ENCODE measurements at regions not wholly inside any gene's neighbourhood (a gene's known extent, or its start where the extent isn't known, plus 50 kb on each side); places are given as distances from the start of the nearest gene placed in this dataset.

DNA sequence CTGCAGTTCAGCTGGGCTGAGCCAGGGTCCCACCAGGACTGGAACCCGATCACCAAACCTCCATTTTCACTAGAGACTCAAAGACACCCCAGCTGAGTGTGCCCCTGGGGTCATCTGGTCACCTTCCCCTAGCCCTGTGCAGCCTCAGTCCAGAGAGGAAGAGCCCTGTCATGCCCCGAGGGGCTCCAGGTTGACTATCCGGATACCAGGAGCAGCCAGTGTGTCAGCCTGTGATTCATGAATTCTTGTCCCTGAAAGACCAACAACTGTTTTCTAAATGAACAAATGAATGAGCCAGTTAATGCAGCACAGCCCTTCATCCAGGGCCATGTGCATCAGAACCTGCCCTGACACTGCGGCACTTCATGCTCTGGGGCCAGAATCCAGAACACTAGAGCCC lies 201.9 kb upstream of the TCERG1L start:
- Mint-ChIP-seq H3K9me3 (peaks cover 4 to 17% of the 10 kb centered on the region in 2 donors), H3K27ac (no peak overlapping the region), H3K4me3 (no peak overlapping the region), H3K4me1 (no peaks in the 10 kb centered on the region), H3K27me3 (peaks cover 17% of the 10 kb centered on the region)
- ATAC-seq (no peak), DNase-seq (no peak)

DNA sequence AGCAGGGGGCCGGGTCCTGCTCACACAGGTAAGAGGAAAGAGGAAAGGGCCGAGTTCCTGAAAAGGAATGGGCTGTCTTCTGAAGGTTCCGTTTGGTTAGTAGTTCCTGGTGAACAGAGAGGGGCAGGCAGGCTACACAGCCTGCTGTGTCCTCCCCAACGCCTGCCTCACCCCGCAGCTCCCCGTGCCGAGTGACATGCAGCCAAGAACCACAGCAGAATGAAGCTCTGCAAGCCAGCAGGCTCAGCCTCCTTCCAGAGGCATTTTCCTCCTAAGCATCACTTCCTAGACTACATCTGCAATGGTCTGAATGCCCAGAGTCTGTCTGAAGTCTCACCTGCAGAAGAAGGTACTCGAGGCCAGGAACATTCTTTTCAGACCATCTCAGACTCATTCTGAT lies 202.4 kb upstream of the TCERG1L start:
- Mint-ChIP-seq H3K27me3 (peaks cover 17% of the 10 kb centered on the region), H3K4me1 (no peaks in the 10 kb centered on the region), H3K9me3 (peaks cover 4 to 16% of the 10 kb centered on the region in 2 donors), H3K4me3 (no peak overlapping the region), H3K27ac (no peak overlapping the region)
- ATAC-seq (no peak), DNase-seq (no peak)

DNA sequence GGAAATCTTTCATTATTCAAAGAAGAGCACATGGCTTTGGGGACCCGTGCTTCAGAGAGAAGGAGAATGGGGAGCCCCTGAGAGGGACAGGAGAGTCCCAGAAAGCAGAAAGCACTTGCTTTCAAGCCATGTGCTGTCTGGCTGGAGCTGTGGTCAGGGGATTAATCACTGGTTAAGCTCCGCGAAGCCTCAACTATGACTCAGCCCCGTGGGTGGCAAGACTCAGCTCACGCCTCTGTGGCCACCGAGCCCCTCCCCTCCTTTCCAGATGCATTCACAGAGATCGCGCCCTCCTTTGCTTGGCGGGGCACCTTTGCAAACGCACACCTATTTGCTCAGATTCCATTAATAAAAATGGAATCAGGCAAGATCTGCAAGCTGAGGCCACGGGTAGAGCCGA lies 202.9 kb upstream of the TCERG1L start:
- Mint-ChIP-seq H3K27me3 (peaks cover 17% of the 10 kb centered on the region), H3K27ac (no peak overlapping the region), H3K4me3 (no peak overlapping the region)

DNA sequence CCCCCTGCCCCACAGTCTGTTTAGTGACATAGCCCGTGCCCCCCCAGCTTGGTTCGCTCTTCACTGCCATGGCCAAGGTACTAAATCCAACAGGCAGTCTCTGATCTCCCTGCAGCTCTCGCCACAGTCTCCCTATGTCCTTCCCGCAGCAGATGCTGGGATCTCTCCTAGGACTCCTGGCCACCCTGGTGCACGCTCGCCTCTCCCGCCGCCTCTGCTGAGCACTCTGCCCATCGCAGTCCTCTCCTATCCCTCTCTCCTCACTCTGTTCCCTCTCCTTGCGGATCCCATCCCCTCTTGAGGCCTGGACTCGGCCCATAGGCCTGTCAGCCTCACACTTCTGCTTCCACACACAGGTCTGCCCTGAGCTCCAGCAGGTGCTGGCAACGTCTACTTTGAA lies 204.8 kb upstream of the TCERG1L start:
- ATAC-seq (no peak), DNase-seq (no peak)
- Mint-ChIP-seq H3K27ac (no peak overlapping the region), H3K4me1 (no peaks in the 10 kb centered on the region), H3K27me3 (peaks cover 17% of the 10 kb centered on the region), H3K9me3 (no peaks in the 10 kb centered on the region), H3K4me3 (no peak overlapping the region)

More for the DNA sequence above, 202.9 kb upstream of the TCERG1L start:
- Mint-ChIP-seq H3K4me1 (no peaks in the 10 kb centered on the region), H3K9me3 (peaks cover 4 to 10% of the 10 kb centered on the region in 2 donors)
- DNase-seq (no peak), ATAC-seq (no peak)

DNA sequence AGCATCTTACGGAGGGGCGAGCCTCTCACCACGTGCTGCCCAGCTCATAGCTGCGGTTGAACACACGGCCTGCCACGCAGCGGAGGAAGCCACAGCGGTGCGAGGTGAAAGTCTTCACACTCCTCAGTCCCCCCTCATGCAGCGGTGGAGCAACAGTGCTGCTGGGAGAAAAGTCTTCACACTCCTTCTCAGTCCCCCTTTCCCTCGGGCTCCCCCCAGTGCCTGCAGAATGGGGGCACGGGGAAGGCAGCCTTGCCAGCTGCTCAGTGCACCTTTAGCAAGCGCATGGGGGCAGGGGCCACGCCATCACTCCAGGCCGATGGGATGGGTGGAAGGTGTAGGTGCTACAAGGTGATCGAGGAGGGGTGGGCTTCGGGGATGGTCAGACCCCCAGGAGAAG lies 206.3 kb upstream of the TCERG1L start:
- ATAC-seq, result no peak
- Mint-ChIP-seq H3K4me3 (no peak overlapping the region), H3K9me3 (no peaks in the 10 kb centered on the region), H3K27me3 (peaks cover 17% of the 10 kb centered on the region), H3K27ac (no peak overlapping the region), H3K4me1 (no peaks in the 10 kb centered on the region)
- no peak for DNase-seq

DNA sequence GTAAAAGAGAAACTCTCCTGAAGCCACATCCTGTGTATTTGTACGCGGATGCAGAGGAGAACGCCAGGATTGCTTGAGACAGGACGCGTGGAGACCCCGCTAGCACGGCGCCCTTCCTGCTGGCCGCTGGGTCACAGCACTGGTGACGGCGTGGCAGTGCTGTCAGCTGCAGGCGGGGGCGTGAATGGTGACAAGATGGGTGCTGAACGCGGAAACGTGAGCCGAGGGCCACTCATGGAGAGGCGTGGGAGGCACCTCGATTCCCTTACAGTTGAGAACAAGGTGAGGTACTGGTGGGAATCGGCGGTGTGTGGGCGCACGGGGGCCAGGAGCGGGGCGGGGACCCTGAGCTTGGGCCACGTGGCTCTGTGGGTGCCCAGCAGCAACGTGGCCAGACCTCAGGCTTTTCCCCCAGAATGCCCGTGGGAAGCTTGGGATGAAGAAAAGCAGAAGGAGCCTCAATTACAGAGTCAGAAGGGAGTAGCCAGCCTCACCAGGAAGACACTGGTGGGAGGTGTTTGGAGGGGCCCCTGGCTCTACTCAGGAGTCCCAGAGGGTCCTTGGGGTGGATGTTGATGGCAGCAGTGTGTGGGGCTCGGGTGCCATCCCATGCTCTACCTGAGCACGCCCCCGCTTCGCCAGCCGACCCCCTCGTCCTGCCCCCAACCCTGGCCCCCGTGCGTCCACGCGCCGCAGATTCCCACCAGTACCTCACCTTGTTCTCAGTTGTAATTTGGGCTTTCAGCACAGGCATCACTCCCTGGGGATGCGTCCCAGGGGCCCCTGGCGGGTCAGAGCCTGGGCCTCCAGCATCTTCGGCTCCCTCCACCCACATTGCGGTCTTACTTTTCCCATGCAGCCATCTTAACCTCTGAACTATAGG lies 208.4 kb upstream of the TCERG1L start:
- Mint-ChIP-seq H3K4me3 (no peak overlapping the region), H3K9me3 (peaks cover 0 to 7% of the 10 kb centered on the region in 2 donors), H3K4me1 (no peaks in the 10 kb centered on the region), H3K27ac (no peak overlapping the region), H3K27me3 (peaks cover 25% of the 10 kb centered on the region)
- ATAC-seq (no peak), DNase-seq (no peak)

DNA sequence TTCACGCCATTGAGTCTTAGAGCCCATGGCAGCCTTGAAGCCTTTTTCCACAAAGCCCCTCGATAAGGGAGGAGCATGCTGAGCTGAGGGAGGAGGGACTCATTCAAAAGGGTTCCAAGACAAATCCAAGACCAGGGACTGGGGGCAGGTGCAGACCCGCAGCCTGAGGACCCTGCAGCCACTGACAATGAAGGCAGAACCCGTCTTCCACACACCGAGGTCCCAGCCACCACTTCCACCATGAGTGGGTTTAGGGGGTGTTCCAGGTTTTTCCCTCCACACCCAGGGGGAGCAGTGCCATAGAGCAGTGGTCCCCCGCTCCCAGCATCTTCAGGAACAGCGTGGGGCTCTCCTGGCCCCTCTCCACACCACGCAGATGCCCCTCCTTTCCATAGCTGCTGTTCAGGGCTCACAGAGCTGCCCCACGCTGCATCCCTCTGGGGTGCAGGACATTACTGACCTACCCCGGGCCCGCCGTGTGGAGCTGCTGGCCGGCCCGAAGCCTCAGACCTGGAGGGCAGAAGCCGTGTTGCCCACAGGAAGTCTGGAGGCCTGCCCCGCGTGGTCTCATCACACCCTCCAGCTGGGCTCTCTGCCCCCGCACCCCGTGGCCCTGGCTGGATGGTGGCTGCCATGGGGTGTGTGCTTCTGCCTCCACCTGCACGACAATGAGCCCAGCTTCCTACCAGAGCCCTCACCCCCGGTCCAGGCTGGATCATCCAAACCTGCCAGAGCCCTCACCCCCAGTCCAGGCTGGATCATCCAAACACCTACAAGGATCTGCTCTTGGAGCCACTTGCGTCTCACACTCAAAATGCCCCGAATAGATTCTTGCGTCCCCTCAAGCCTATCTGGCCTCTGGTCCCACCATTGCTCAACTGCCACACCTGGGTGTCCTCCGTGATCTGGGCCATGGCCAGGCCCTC lies 220.0 kb upstream of the TCERG1L start:
- Mint-ChIP-seq H3K4me1 (no peaks in the 10 kb centered on the region), H3K27ac (no peak overlapping the region), H3K4me3 (no peak overlapping the region), H3K9me3 (no peaks in the 10 kb centered on the region), H3K27me3 (no peaks in the 10 kb centered on the region)
- DNase-seq (no peak), ATAC-seq (peak; percentile 18)

DNA sequence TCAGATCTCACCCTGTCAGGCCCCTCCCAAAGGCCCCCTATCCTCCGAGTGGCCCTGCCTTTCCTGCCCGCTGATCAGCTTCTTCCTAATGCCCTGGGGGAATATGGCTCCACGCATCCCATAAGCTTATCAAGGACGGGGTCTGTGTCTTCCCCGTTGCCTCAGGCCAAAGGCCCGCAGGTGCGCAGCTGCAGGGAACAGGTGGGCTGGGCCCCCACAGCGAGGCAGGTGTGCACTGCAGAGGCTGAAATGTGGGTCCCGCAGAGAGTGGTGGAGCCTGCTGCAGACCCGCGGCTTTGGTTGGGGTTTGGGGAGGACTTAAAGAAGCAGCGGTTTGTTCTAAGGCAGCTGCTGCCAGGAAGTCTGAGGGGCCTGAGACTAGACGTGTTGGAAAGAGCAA lies 220.8 kb upstream of the TCERG1L start:
- H3K27ac Mint-ChIP-seq, result no peak overlapping the region
- ATAC-seq (peak; percentile 15), DNase-seq (no peak)
- no peaks in the 10 kb centered on the region for H3K9me3 Mint-ChIP-seq
- no peaks in the 10 kb centered on the region for H3K27me3 Mint-ChIP-seq
- H3K4me3 Mint-ChIP-seq, result no peak overlapping the region
- H3K4me1 Mint-ChIP-seq, result no peaks in the 10 kb centered on the region

DNA sequence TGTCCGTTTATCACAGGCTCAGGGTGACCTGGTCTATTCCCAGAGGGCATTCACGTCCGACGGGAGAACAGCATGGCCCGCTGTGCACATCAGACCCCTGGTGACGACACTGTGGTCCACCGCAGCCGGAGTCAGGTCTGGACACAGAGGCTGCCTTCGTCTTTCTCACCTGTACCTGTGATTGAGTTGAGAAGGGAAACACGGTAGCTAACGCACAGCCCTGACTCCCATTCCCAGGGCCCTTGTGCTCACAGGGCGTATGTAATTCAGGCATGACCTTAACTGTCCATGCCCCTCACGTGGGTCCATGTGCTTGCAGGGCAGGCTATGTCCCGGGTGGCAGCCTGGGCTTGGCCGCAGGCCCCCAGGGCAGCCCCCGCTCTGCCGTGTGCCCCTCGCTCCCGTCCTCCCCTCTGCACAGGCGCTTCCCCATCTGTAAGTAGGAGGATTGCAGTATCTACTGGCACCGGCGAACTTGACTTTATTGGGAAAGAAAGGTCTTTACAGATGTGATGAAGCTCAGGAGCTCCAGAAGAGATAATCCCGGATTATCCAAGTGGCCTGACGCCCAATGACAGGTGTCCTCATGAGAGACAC lies 221.3 kb upstream of the TCERG1L start:
- no peak for ATAC-seq
- Mint-ChIP-seq H3K27ac (peak overlapping the region in 1 of 2 donors; percentile 13), H3K4me3 (no peak overlapping the region)

DNA sequence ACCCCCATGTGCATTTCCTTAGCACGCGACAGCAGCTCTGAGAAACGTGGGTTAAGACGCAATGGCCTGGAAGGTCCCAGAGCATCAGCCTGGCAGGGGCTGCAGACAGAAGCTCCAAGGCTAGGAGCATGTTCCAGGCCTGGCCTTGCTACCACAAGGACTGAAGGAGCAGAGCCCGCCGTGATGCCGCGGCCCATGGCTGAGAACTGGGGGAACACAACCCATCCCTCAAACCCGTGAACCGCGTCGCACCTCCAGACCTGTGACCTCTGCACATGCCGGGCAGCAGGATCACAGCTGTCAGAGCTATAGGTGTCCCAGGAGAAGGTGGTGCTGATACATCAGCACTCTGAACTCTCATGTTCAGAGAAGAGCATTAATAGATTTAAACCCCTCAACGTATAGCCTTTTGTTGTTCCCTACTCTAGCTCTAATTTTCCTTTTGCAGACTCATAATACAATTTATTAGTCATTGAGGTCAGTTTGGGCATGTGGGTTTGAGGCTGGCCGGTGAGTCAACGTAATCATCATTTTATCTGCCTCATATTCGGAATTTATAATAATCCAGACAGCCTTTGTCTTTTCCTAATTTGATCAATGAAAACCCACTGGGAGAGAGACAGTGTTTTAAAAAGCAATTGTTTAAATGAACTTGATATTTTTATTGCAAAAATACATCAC lies 222.5 kb upstream of the TCERG1L start:
- no peaks in the 10 kb centered on the region for H3K4me1 Mint-ChIP-seq
- no peak overlapping the region for H3K27ac Mint-ChIP-seq
- ATAC-seq (peak; percentile 12), DNase-seq (no peak)
- no peak overlapping the region for H3K4me3 Mint-ChIP-seq
- H3K27me3 Mint-ChIP-seq, result peaks cover 8% of the 10 kb centered on the region
- no peaks in the 10 kb centered on the region for H3K9me3 Mint-ChIP-seq

More for the DNA sequence above, 221.3 kb upstream of the TCERG1L start:
- Mint-ChIP-seq H3K4me1 (no peaks in the 10 kb centered on the region), H3K27me3 (no peaks in the 10 kb centered on the region), H3K9me3 (no peaks in the 10 kb centered on the region)
- DNase-seq, result no peak

DNA sequence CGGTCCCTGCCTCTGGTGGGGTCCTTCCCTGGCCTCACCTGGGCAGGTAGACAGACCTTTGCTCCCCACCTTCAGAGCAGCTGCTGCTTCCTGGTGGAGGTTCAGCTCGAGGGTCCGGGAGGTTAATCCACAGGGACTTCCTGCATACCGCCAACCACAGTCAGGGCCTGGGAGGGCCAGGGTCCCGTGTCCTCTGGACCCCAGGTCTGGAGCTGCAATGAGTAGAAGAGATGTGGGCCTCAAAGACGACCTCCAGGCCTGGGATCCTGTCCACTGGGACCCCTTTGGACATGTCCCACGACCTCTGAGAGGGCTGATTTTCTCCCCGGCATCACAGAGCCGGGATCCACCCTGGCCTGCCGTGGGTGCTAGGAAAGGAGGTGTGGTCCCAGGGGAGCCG lies 223.3 kb upstream of the TCERG1L start:
- H3K4me3 Mint-ChIP-seq, result no peak overlapping the region
- DNase-seq, result no peak
- no peaks in the 10 kb centered on the region for H3K4me1 Mint-ChIP-seq
- H3K27ac Mint-ChIP-seq, result no peak overlapping the region
- peaks cover 8% of the 10 kb centered on the region for H3K27me3 Mint-ChIP-seq
- ATAC-seq, result no peak
- H3K9me3 Mint-ChIP-seq, result no peaks in the 10 kb centered on the region

DNA sequence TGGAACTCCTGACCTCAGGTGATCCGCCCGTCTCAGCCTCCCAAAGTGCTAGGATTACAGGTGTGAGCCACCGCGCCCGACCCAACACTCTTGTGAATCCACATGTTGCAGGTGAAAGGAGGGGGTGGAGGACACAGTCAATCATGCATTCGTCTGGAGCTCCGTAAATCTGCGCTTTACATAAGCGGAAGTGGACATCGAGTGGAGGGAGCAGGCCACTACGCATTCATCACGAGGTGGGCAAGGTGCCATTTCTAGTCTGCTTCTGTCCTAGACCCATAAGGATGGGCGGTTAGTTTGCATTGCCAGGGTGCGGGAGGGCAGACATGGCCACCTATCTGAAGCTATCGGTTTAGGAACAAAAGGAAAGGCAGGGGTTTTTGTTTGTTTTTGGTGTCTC lies 225.2 kb upstream of the TCERG1L start:
- Mint-ChIP-seq H3K4me1 (no peaks in the 10 kb centered on the region), H3K9me3 (no peaks in the 10 kb centered on the region), H3K4me3 (no peak overlapping the region), H3K27me3 (peaks cover 23% of the 10 kb centered on the region), H3K27ac (no peak overlapping the region)
- no peak for ATAC-seq
- DNase-seq, result no peak

DNA sequence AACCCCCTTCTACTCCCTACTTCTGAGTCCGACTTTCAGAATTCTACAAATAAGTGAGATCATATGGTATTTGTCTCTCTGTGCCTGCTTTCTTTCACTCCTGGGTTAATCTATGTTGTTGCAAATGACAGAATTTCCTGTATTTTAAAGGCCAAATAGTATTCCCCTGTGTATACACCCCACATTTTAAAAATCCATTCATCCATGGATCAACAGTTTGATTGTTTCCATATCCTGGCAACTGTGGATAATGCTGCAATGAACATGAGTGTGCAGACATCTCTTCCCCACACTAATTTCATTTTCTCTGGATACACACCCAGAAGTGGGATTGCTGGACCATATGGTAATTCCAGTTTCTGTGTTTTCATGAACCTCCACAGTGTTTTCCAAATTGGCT lies 225.8 kb upstream of the TCERG1L start:
- DNase-seq (no peak), ATAC-seq (no peak)
- H3K4me1 Mint-ChIP-seq, result no peaks in the 10 kb centered on the region
- H3K9me3 Mint-ChIP-seq, result no peaks in the 10 kb centered on the region
- no peak overlapping the region for H3K4me3 Mint-ChIP-seq
- peaks cover 23% of the 10 kb centered on the region for H3K27me3 Mint-ChIP-seq
- H3K27ac Mint-ChIP-seq, result no peak overlapping the region

DNA sequence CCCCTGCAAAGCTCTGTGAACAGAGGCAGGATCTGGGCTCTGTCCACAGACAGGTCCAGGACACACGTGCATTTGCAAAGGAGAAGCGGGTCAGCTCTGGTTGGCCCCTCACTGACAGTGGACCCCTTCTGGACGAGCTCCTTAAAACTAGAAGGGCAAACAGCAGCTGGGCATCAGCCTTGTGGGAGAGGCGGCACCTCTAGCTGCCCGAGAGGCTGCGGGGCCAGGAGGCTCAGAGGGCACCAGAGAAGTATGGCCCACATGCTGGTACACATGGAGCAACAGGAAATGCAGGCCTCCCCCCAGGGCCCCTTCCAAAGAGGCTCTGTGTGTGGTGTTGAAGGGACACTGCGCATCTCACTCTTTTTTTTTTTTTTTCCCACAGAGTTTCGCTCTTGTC lies 233.0 kb upstream of the TCERG1L start:
- Mint-ChIP-seq H3K4me3 (no peak overlapping the region), H3K9me3 (no peaks in the 10 kb centered on the region), H3K27ac (no peak overlapping the region), H3K27me3 (peaks cover 33% of the 10 kb centered on the region), H3K4me1 (no peaks in the 10 kb centered on the region)
- ATAC-seq, result no peak
- DNase-seq, result no peak

DNA sequence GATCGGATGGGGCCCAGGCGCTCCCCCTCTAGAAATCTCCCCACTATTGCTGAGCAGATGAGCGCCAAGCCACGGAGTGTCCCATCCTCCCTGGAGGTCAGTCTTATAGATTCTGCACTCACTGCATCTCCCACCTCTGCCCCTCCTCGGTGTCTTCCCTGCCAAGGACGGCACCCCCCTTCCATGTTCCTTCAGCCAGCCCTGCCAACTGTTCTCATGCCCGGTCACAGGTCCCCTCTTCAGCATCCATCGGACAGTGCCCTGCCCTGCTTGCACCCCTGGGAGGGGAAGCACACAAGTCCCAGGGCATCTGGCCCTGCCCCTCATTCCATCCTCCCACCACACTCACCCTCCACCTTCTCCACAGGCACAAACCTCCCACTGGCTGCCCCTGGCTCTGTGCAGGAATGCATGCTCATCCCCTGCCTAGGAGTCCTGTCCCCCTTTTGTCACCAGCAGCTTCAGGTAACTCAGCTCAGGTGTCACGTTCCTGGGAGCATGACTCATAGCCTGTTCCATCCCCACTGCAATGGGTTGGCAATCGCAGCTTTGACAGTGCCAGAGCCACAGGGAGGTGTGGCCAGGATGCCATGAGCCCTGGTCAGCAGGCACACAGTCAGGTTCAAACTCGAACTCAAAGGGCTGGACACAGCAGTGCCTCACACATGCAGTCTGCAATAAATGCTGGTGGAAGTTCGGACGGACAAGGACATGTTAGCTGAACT lies 234.7 kb upstream of the TCERG1L start:
- ATAC-seq (no peak), DNase-seq (no peak)
- peaks cover 19% of the 10 kb centered on the region for H3K27me3 Mint-ChIP-seq
- no peak overlapping the region for H3K4me3 Mint-ChIP-seq
- no peaks in the 10 kb centered on the region for H3K9me3 Mint-ChIP-seq
- H3K4me1 Mint-ChIP-seq, result no peaks in the 10 kb centered on the region
- H3K27ac Mint-ChIP-seq, result no peak overlapping the region
